ENCODE measurements at regions not wholly inside any gene's neighbourhood (a gene's known extent, or its start where the extent isn't known, plus 50 kb on each side); places are given as distances from the start of the nearest gene placed in this dataset.

DNA sequence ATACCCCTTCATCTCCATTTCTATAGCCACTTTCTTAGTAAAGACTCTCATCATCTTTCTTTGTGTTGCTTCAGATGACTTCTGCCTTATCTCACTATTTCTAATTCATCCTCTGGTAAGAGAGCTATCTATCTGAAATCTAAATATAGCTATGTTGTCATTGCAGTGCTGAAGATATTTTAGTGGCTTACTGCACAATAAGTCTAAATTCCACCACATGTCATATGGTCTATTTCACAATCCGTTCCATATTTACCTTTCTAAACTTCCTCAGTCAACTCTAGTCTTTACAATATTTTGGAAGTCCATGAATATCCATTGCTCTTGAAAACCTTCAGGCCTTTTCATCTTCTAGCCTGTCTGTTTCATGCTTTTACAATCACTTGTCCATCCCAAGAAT, 465.1 kb upstream of the SLC10A2 start:
- DNase-seq (ENCODE audit: low spot score) (no peak), ATAC-seq (ENCODE audit: low FRiP score) (no peak)
- TF ChIP-seq, protein P1, sequence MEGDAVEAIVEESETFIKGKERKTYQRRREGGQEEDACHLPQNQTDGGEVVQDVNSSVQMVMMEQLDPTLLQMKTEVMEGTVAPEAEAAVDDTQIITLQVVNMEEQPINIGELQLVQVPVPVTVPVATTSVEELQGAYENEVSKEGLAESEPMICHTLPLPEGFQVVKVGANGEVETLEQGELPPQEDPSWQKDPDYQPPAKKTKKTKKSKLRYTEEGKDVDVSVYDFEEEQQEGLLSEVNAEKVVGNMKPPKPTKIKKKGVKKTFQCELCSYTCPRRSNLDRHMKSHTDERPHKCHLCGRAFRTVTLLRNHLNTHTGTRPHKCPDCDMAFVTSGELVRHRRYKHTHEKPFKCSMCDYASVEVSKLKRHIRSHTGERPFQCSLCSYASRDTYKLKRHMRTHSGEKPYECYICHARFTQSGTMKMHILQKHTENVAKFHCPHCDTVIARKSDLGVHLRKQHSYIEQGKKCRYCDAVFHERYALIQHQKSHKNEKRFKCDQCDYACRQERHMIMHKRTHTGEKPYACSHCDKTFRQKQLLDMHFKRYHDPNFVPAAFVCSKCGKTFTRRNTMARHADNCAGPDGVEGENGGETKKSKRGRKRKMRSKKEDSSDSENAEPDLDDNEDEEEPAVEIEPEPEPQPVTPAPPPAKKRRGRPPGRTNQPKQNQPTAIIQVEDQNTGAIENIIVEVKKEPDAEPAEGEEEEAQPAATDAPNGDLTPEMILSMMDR (IDR thresholded peaks at IDR 0.05), result no peak

DNA sequence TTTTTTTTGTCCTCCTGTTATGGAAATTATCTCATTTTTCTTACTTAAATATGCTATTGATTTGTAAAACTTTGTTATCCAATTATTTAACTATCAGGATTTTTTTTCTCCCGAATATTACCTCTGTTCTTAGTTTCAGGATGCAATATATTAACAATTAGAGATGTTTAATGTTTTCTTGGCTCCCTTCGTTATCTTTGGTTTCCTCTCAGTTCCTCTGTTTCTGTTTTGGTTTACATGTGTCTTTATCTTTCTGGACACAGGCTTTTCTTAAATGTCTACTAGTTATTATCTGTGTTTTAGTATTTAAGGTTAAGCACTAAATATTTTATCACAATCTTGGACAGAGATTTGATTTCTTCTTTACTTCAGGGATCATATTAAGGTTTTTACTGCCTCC, 462.2 kb upstream of the SLC10A2 start:
- no peak for DNase-seq (ENCODE audit: low spot score)
- TF ChIP-seq, protein P1 (IDR thresholded peaks at IDR 0.05), result no peak
- ATAC-seq (ENCODE audit: low FRiP score), result no peak

DNA sequence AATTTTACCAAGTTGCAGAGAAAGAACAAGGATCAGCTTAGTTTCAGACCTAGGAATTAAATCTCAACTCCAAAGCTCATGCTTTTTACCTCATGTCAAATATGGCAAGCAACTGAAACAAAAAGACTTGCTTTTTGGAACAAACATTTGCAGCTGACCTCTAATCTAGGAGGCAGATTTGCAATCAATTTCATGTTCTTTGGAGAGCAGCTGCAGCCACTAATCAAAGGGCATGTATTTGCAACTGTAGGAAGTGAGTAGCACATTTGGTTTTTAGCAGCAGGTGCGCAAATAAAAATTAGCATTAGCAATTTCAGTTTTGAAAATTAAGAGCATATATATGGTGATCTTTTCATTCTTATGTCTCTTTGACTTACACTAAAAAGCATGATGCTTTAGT, 459.3 kb upstream of the SLC10A2 start:
- TF ChIP-seq, protein P1 (IDR thresholded peaks at IDR 0.05), result no peak
- ATAC-seq (ENCODE audit: low FRiP score) (no peak), DNase-seq (ENCODE audit: low spot score) (no peak)

DNA sequence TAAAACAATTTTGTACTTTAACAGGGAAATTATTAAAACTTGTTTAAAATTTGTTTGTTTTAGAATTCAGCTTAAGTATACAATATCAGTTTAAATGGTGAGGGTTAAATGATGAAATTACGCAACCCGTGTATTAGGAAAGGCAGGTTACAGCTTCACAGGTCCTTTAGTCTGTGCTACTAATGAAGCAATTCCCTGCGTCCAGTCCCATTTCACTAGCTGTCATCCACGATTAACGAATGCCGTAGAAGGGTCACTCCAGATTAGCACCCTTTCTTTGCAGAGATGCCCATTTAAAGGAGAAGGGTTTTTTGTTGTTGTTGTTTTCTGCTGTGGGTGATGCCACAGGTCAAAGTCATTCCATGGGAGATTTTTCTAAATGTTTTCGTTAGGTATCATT, 457.6 kb upstream of the SLC10A2 start:
- DNase-seq (ENCODE audit: low spot score), result no peak
- ATAC-seq (ENCODE audit: low FRiP score), result no peak
- TF ChIP-seq, protein P1 (IDR thresholded peaks at IDR 0.05), result no peak

DNA sequence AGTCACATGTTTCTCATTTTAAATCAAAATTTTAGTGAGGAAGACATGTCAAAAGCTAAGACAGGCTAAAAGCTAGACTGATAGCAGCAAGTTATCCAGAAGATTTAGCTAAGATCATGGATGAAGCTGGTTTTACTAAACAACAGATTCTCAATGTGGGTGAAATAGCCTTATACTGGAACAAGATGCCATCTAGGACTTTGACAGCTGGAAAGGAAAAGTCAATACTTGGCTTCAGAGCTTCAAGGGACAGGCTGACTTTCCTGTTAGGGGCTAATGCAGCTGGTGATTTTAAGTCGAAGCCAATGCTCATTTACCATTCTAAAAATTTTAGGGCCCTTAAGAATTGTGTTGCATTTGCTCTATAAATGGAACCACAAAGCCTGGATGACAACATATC, 455.3 kb upstream of the SLC10A2 start:
- ATAC-seq (ENCODE audit: low FRiP score) (no peak), DNase-seq (ENCODE audit: low spot score) (no peak)
- TF ChIP-seq, protein P1 (IDR thresholded peaks at IDR 0.05), result no peak

DNA sequence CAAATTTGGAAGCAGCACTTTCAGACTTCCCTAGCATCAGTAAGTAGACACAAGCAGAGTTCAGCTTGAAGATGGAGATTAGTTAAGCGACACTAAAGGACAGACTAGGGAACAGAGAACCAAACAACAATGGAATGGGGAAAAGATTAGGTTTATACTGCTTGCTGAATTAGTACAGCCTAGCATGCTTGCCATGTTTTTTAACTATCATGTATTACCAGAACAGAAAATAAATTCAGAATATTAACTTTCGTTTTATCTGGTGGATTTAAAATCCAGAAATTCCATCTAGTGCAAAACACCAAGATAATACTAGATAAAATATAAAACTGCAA, 451.5 kb upstream of the SLC10A2 start:
- TF ChIP-seq, protein P1 (IDR thresholded peaks at IDR 0.05), result no peak
- ATAC-seq (ENCODE audit: low FRiP score), result no peak
- DNase-seq (ENCODE audit: low spot score), result no peak

DNA sequence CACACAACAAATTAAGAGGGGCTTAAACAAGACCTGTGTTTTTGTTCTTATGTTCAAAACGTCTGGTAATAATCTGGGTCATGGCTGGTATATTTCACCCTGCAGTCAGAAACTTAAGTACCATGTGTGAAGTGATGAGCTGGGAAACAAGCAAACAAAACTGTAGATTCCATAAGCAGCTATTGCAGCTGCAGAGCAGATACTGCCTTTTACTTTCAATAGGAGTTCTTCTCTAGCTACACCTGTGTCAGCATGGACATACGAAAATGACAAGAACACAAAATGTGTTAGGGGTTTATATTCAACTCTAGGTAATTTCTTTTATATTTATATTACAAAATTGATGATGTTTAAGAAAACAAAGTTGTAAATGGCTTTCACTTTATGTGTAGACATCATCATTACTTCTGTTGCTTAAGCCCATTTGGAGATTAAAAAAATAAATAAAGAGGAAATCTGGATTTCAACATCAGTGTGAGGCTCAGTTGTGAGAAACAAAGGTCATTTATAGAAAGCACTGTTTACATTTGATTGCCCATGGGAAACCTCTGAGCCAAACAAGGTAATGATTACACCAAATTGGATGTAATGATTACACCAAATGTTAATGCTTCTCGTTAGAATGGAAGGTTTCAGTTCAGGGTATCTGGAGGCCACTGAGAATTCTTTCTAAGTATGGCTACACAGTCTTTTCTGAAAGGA, 451.0 kb upstream of the SLC10A2 start:
- ATAC-seq (ENCODE audit: low FRiP score), result no peak
- DNase-seq (ENCODE audit: low spot score), result no peak
- TF ChIP-seq, protein P1 (IDR thresholded peaks at IDR 0.05), result no peak

Measured in omental fat pad (tissue), 3 donors.